GM12874 (cell line): ENCODE measurements at regions not wholly inside any gene's neighbourhood (a gene's known extent, or its start where the extent isn't known, plus 50 kb on each side); places are given as distances from the start of the nearest gene placed in this dataset.

Experiments used
- TF ChIP-seq, protein P1 (sequence below): IDR thresholded peaks from 2 replicates; pipeline ENCODE4 v1.5.1; 2011; ENCODE audit warnings: low read depth, mild to moderate bottlenecking, control low read depth, low read length, moderate library complexity; ENCODE audit not compliant: insufficient read depth

- TF ChIP-seq, protein P1, sequence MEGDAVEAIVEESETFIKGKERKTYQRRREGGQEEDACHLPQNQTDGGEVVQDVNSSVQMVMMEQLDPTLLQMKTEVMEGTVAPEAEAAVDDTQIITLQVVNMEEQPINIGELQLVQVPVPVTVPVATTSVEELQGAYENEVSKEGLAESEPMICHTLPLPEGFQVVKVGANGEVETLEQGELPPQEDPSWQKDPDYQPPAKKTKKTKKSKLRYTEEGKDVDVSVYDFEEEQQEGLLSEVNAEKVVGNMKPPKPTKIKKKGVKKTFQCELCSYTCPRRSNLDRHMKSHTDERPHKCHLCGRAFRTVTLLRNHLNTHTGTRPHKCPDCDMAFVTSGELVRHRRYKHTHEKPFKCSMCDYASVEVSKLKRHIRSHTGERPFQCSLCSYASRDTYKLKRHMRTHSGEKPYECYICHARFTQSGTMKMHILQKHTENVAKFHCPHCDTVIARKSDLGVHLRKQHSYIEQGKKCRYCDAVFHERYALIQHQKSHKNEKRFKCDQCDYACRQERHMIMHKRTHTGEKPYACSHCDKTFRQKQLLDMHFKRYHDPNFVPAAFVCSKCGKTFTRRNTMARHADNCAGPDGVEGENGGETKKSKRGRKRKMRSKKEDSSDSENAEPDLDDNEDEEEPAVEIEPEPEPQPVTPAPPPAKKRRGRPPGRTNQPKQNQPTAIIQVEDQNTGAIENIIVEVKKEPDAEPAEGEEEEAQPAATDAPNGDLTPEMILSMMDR: no peak
Measured at GRCh38 chr1:70537788-70538187, 126.7 kb downstream of the CTH start.

DNA sequence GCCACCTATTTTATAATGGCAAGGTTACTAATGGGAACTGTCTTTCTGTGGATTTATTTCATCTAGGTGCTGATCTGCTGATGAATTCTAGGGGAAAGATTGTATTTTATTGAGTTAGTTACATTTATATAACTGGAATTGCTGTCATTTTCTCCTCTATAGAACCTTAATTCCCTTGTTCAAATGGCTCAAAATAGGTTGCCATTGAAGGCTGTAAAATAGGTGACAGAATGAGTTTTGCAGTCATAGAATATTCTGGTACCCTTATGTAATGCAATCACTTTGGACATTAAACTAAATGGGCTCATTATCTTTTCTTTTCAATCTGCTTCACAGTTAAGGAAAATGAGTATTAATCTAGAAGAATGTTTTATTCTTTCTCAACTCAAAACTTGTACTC, 131.0 kb downstream of the CTH start:
- TF ChIP-seq, protein P1: no peak

- TF ChIP-seq, protein P1: no peak
Measured at GRCh38 chr1:70542856-70543255, 131.8 kb downstream of the CTH start.

DNA sequence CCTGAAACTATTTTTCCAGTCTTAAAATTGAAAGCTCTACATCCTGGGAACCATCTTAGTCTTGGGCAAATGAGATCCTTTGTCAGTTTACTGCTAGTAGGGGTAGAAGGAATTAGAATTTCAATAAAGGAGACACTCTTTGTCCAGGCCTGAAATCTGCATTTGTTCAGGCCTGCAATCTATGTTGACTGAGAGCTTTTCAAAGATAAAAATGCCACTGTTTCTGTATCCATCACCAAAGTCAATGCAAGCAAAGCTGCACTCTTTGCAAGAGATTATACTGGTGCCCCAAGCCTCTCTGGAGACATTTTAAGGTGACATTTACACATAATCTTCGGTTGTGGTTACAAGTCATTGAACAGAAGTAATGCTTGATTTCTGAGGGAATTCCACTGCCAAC, 135.7 kb downstream of the CTH start:
- TF ChIP-seq, protein P1: no peak

DNA sequence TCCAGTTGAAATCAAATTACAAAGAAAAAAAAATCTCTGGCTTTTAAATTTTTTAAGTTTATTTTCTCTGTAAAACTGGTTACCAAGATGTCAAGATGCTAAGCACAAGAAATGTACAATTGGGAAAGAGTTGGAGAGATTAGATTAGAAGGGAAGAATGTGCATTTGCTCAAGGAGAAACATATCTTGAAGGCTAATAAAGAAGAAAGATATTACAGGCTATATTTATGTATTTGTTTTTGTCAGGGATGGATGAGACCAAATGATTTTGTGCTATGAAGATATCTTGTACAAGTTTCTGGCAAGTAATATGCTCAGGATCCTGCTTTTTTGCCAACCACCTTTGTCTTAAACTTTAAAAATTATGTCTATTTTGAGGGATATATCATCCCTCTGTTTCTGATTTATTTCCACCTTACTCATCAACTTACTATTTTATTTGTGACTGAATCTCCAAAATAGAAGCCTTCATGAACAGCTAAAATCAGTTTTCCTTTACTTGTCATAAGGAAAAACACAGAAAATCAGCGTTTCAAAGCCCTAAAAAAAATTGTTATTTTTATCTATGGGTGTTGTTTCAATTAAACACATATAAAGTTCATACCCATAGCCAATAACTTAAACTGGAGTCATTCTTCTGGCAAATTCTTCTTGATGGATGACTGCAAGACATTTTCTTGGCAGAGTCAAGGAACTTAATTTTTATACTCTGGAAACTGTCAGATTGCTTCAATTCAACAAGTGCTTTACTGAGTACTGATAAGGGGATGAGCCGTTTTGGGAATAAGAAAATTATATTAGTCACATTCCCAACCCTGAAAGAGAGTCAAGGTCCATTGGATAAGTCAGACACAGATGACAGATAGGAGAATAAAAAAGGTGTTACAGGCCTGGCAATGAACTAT, 141.8 kb downstream of the CTH start:
- TF ChIP-seq, protein P1: no peak

DNA sequence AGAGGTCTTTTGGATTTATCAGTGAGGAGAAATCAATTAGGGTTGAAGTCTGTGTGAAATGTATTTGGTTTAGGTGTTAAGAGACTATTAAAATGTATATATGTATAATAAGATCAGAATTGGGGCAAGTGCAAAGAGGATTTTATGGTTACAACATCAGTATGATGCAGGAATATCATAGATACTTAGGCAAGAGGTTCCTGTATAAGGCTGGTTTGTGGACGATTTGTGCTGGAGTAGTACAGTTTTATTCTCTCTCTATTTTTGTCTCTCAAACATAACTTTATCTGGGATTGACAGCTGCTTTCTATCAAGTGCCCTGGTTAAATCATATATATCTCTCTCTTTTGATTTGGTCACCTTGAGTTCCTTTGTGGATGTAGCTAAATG, 142.5 kb downstream of the CTH start:
- TF ChIP-seq, protein P1: no peak

GRCh38 chr1:70554341-70554740, 143.3 kb downstream of the CTH start:
- TF ChIP-seq, protein P1: no peak
